DMS53 treated with DMSO at 0.1 percent for 48 hours (cell line): ENCODE measurements at regions not wholly inside any gene's neighbourhood (a gene's known extent, or its start where the extent isn't known, plus 50 kb on each side); places are given as distances from the start of the nearest gene placed in this dataset.
"Not testable (repeated sequence)": the region's sequence is repeated elsewhere in the genome, so short reads cannot be mapped to it uniquely, and the experiment has no call there.

Source experiments
- DNase-seq: peaks from one replicate; lab custom pipeline; 2025; ENCODE audit not compliant: unreplicated experiment; lab: John Stamatoyannopoulos, UW

- DNase-seq, result no peak
Measured at GRCh38 chr13:47708386-47708785, 292.7 kb downstream of the SUCLA2 start.

- DNase-seq, result no peak
Measured at GRCh38 chr13:47707414-47707813, 293.7 kb downstream of the SUCLA2 start.

- DNase-seq, result no peak
Measured at GRCh38 chr13:47705185-47705584, 295.9 kb downstream of the SUCLA2 start.

- no peak for DNase-seq
Measured at GRCh38 chr13:47696674-47697073, 304.4 kb downstream of the SUCLA2 start.

GRCh38 chr13:47687577-47687976, 313.5 kb downstream of the SUCLA2 start:
- DNase-seq, result no peak

GRCh38 chr13:47685156-47685555, 315.9 kb downstream of the SUCLA2 start:
- not testable (repeated sequence) for DNase-seq

- DNase-seq, result no peak
Measured at GRCh38 chr13:47680748-47681147, 320.3 kb downstream of the SUCLA2 start.

GRCh38 chr13:47679401-47679800, 321.7 kb downstream of the SUCLA2 start:
- DNase-seq, result no peak

GRCh38 chr13:47678201-47678968, 322.7 kb downstream of the SUCLA2 start:
- DNase-seq, result no peak

GRCh38 chr13:47675871-47676270, 325.2 kb downstream of the SUCLA2 start:
- DNase-seq, result no peak

GRCh38 chr13:47673009-47673850, 327.8 kb downstream of the SUCLA2 start:
- DNase-seq, result no peak

GRCh38 chr13:47672245-47673008, 328.6 kb downstream of the SUCLA2 start:
- DNase-seq, result no peak

GRCh38 chr13:47671776-47672175, 329.3 kb downstream of the SUCLA2 start:
- no peak for DNase-seq

- DNase-seq, result no peak
Measured at GRCh38 chr13:47665043-47665442, 336.0 kb downstream of the SUCLA2 start.

- no peak for DNase-seq
Measured at GRCh38 chr13:47661076-47661475, 340.0 kb downstream of the SUCLA2 start.

- DNase-seq, result no peak
Measured at GRCh38 chr13:47656651-47657050, 344.4 kb downstream of the SUCLA2 start.

- no peak for DNase-seq
Measured at GRCh38 chr13:47650209-47650608, 350.9 kb downstream of the SUCLA2 start.

GRCh38 chr13:47647001-47647400, 354.1 kb downstream of the SUCLA2 start:
- no peak for DNase-seq

- no peak for DNase-seq
Measured at GRCh38 chr13:47646298-47646697, 354.8 kb downstream of the SUCLA2 start.

GRCh38 chr13:47639738-47640447, 361.2 kb downstream of the SUCLA2 start:
- no peak for DNase-seq

- DNase-seq, result no peak
Measured at GRCh38 chr13:47638627-47639026, 362.4 kb downstream of the SUCLA2 start.
